ENCODE measurements at regions not wholly inside any gene's neighbourhood (a gene's known extent, or its start where the extent isn't known, plus 50 kb on each side); places are given as distances from the start of the nearest gene placed in this dataset.

DNA sequence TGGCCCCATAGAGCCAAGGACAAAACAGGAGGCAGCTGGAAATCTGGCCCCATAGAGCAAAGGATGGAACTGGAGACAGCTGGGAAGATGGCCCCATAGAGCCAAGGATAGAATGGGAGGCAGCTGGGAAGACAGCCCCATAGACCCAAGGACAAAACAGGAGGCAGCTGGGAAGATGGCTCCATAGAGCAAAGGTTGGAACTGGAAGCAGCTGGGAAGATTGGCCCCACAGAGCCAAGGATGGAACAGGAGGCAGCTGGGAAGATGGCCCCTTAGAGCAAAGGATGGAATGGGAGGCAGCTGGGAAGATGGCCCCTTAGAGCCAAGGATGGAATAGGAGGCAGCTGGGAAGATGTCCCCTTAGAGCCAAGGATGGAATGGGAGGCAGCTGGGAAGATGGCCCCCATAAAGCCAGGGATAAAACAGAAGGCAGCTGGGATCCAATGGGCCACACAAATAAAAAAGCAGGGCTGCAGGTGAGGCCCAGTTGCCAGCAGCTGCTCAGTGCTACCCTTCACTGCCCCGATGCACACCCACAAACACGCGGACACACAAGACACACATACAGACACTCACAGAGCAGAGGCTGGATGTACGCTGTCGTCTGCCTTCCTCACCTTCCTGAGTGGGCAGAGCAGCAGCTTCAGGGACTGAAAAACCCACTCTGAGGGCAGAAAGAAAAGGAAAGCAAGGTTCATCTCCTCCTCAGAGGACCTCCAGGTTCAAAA, 505.4 kb upstream of the MYT1L start:
- TF ChIP-seq, protein P1, sequence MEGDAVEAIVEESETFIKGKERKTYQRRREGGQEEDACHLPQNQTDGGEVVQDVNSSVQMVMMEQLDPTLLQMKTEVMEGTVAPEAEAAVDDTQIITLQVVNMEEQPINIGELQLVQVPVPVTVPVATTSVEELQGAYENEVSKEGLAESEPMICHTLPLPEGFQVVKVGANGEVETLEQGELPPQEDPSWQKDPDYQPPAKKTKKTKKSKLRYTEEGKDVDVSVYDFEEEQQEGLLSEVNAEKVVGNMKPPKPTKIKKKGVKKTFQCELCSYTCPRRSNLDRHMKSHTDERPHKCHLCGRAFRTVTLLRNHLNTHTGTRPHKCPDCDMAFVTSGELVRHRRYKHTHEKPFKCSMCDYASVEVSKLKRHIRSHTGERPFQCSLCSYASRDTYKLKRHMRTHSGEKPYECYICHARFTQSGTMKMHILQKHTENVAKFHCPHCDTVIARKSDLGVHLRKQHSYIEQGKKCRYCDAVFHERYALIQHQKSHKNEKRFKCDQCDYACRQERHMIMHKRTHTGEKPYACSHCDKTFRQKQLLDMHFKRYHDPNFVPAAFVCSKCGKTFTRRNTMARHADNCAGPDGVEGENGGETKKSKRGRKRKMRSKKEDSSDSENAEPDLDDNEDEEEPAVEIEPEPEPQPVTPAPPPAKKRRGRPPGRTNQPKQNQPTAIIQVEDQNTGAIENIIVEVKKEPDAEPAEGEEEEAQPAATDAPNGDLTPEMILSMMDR (conservative IDR thresholded peaks at IDR 0.05 in 1 of 2, IDR thresholded peaks at IDR 0.05 in 1 of 2; ENCODE audit: low read depth in 1 of 2, low read length in 2 of 2), result no peak
- TF ChIP-seq EZH2 (IDR thresholded peaks at IDR 0.05; ENCODE audit: low read length, missing control alignments), result no peak

Data from fibroblast of lung (primary cell).